Osteoblast (primary cell): ENCODE measurements at regions not wholly inside any gene's neighbourhood (a gene's known extent, or its start where the extent isn't known, plus 50 kb on each side); places are given as distances from the start of the nearest gene placed in this dataset.

Experiments
- DNase-seq: peaks from one replicate; pipeline ENCODE4 v3.0.0; 2011; ENCODE audit warnings: low spot score, mixed read lengths; ENCODE audit not compliant: insufficient read length; ENCODE audit errors: missing footprints
- H2AFZ ChIP-seq: 2 replicates; pipeline ENCODE4 v1.6.0; 2011; ENCODE audit warnings: mild to moderate bottlenecking, low read length
- H3K27ac ChIP-seq: 2 replicates; pipeline ENCODE4 v1.5.1; 2011; ENCODE audit warnings: mild to moderate bottlenecking, low read depth, low read length, moderate library complexity
- H3K27me3 ChIP-seq: 2 replicates; pipeline ENCODE4 v1.6.0; 2012; ENCODE audit warnings: mild to moderate bottlenecking, control low read depth, inconsistent platforms, low read length, moderate library complexity; ENCODE audit not compliant: insufficient read depth
- H3K36me3 ChIP-seq: 2 replicates; pipeline ENCODE4 v1.5.1; 2011; ENCODE audit warnings: mild to moderate bottlenecking, low read length, control low read depth, moderate library complexity; ENCODE audit not compliant: insufficient read depth
- H3K4me1 ChIP-seq: 2 replicates; pipeline ENCODE4 v1.5.1; 2011; ENCODE audit warnings: mild to moderate bottlenecking, low read length, control low read depth, moderate library complexity; ENCODE audit not compliant: insufficient read depth
- H3K4me2 ChIP-seq: 2 replicates; pipeline ENCODE4 v1.6.0; 2011; ENCODE audit warnings: mild to moderate bottlenecking, low read length; ENCODE audit not compliant: insufficient read depth
- H3K4me3 ChIP-seq: fragments of 200-600 bp; sonication (generic); 3 replicates; pipeline ENCODE4 v1.5.1; 2012; ENCODE audit warnings: mild to moderate bottlenecking, low read length, inconsistent platforms; ENCODE audit not compliant: insufficient read depth
- H3K79me2 ChIP-seq: 2 replicates; pipeline ENCODE4 v1.6.0; 2012; ENCODE audit warnings: mild to moderate bottlenecking, low read length, control low read depth, inconsistent platforms; ENCODE audit not compliant: insufficient read depth
- H3K9me3 ChIP-seq: 2 replicates; pipeline ENCODE4 v1.5.1; 2011; ENCODE audit warnings: low read depth, low read length, control low read depth
- H4K20me1 ChIP-seq: 2 replicates; pipeline ENCODE4 v1.6.0; 2012; ENCODE audit warnings: mild to moderate bottlenecking, low read length, control low read depth; ENCODE audit not compliant: insufficient read depth
- TF ChIP-seq, protein P1 (sequence below): IDR thresholded peaks from 2 replicates; pipeline ENCODE4 v1.5.1; 2011; ENCODE audit warnings: mild to moderate bottlenecking, low read depth, low read length, moderate library complexity; ENCODE audit errors: extremely low read depth

DNA sequence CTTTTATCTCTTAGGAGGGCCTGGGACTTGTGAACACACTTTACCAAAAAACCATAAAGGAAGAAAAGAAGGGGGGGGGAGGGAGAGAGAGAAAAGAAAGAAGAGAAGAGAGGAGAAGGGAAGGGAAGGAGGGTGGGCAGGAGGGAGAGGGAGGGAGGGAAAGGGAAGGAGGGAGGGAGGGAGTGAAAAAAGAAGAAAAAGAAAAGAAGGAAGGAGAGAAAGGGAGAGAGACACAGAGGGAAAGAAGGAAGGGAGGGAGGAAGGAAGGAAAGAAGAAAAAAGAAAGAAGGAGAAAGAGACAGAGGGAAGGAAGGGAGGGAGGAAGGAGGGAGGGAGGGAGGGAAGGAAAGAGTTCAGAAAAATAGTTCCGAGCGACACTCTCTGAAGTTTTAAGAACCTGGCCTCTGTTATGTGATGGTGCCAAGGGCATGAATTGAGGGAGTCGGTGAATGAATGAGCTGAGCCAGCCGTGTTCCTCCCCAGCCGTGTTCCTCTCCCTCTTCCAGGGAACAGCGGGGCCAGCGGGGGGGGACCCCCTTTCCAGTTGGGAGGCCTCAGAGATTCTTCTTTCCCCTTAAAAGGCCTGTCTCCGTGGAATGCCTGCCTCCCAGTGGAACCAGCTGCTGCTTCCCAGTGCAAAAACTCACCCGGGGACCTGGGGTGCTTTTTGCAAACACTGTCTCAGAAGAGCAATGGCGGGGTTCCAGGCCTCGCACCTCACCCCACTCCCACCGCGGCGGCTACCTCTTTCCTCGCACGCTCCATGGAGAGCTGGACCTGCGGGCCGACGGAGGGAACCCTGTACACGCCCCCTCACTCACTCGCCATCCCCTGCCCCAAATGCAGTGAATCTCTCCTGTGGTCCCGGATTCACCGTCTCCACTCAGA is 84.1 kb downstream of the FOXL3 start:
- no peaks in the 10 kb centered on the region for H3K79me2 ChIP-seq
- H3K4me3 ChIP-seq: no peak overlapping the region
- H3K9me3 ChIP-seq: no peaks in the 10 kb centered on the region
- DNase-seq: peak; percentile 76
- peaks cover 17% of the 10 kb centered on the region for H3K27me3 ChIP-seq
- H3K4me1 ChIP-seq: no peaks in the 10 kb centered on the region
- no peak overlapping the region for H3K4me2 ChIP-seq
- H3K36me3 ChIP-seq: no peaks in the 10 kb centered on the region
- TF ChIP-seq, protein P1, sequence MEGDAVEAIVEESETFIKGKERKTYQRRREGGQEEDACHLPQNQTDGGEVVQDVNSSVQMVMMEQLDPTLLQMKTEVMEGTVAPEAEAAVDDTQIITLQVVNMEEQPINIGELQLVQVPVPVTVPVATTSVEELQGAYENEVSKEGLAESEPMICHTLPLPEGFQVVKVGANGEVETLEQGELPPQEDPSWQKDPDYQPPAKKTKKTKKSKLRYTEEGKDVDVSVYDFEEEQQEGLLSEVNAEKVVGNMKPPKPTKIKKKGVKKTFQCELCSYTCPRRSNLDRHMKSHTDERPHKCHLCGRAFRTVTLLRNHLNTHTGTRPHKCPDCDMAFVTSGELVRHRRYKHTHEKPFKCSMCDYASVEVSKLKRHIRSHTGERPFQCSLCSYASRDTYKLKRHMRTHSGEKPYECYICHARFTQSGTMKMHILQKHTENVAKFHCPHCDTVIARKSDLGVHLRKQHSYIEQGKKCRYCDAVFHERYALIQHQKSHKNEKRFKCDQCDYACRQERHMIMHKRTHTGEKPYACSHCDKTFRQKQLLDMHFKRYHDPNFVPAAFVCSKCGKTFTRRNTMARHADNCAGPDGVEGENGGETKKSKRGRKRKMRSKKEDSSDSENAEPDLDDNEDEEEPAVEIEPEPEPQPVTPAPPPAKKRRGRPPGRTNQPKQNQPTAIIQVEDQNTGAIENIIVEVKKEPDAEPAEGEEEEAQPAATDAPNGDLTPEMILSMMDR: no peak
- H4K20me1 ChIP-seq: no peaks in the 10 kb centered on the region
- H3K27ac ChIP-seq: no peak overlapping the region
- H2AFZ ChIP-seq: no peak overlapping the region

DNA sequence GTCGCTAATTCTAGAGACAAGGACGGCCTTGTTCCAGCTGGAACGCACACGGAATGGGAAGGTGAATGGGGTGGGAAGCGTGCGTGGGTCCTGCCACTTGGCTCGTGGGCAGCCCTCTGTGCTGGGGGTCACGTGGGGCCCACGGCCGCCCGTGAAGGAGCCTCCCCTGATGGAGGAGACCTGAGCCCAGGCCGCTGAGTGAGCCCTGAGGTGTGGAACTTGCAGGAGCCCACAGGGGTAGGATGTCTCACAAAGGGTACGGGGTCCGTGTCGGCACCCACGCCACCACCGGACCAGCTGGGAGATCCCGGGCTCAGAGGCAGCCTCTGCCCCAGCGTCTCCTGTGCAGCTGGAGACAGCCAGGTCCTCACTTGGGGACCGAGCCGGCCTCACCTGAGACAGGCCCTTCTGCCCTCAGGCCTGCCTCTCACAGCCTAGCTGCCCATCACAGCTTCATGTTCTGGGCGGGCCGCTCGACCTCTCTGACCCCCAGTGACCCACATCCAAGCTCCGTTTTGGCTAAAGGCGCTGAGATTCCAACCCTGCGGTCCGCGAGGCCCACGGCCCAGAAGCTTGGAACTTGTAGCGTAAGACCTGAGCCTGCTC is 84.8 kb downstream of the FOXL3 start:
- Histone ChIP-seq H3K79me2 (no peaks in the 10 kb centered on the region), H3K27me3 (peaks cover 12% of the 10 kb centered on the region), H2AFZ (no peak overlapping the region), H3K4me3 (no peak overlapping the region), H3K9me3 (no peaks in the 10 kb centered on the region), H3K36me3 (no peaks in the 10 kb centered on the region), H4K20me1 (no peaks in the 10 kb centered on the region), H3K27ac (no peak overlapping the region), H3K4me2 (no peak overlapping the region), H3K4me1 (no peaks in the 10 kb centered on the region)
- peak; percentile 85 for DNase-seq
- TF ChIP-seq, protein P1: no peak

DNA sequence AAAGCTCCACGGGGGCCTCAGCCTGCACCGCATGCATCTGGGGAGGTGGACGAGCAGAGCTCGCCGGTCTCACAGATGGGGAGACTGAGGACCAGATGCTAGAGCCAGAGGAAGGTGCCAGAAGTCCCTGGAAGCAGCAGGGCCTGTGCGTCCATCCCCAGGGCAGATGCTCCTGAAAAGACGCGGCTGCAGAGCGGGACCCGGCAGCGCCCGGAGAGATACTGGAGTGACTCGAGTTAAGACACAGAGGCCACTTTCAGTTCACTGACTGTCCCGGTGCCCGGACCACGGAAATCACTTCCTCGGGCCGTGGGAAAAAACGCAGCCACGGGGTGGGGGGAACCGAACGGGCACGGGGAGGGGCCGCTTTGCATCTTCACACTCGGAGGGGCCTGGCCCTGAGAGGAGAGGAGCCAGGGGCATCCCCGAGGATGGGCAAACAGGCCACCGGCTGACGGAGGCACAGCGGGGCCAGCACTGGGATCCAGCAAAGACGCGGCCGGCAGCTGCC is 85.4 kb downstream of the FOXL3 start:
- Histone ChIP-seq H3K4me3 (no peak overlapping the region), H3K4me1 (no peaks in the 10 kb centered on the region), H3K27me3 (peaks cover 15% of the 10 kb centered on the region), H2AFZ (no peak overlapping the region), H3K4me2 (no peak overlapping the region), H3K9me3 (no peaks in the 10 kb centered on the region), H3K27ac (no peak overlapping the region), H3K79me2 (no peaks in the 10 kb centered on the region), H3K36me3 (no peaks in the 10 kb centered on the region), H4K20me1 (no peaks in the 10 kb centered on the region)
- peak; percentile 75 for DNase-seq
- TF ChIP-seq, protein P1: no peak

DNA sequence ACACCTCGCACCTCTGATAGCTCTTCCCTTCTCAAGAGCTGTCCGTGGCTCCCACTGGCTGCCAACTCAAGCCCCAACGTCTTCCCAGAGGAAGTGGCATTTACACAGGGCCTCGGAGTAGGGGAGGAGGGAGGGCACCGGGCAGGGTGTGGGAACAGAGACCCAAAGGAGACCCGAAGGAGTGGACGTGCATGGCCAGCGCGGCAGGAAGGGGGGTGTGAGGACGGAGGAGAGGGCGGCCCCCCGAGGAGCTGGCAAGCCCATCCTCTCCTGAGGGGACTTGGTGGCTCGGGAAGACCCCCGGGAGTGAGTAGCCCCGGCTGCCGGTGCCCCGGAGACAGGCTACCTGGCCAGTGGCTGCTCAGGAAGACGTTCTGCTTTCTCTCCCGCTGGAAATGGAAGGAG is 85.9 kb downstream of the FOXL3 start:
- Histone ChIP-seq H3K79me2 (no peaks in the 10 kb centered on the region), H2AFZ (no peak overlapping the region), H3K27ac (no peak overlapping the region), H3K4me1 (no peaks in the 10 kb centered on the region), H3K27me3 (peaks cover 18% of the 10 kb centered on the region), H3K4me2 (no peak overlapping the region), H4K20me1 (no peaks in the 10 kb centered on the region), H3K4me3 (no peak overlapping the region), H3K36me3 (no peaks in the 10 kb centered on the region), H3K9me3 (no peaks in the 10 kb centered on the region)
- TF ChIP-seq, protein P1: no peak
- DNase-seq: peak; percentile 82
